ENCODE measurements at regions not wholly inside any gene's neighbourhood (a gene's known extent, or its start where the extent isn't known, plus 50 kb on each side); places are given as distances from the start of the nearest gene placed in this dataset.

GRCh38 chr12:92089559-92089958 lies 56.1 kb downstream of the BTG1 start:
- no peak for DNase-seq

DNA sequence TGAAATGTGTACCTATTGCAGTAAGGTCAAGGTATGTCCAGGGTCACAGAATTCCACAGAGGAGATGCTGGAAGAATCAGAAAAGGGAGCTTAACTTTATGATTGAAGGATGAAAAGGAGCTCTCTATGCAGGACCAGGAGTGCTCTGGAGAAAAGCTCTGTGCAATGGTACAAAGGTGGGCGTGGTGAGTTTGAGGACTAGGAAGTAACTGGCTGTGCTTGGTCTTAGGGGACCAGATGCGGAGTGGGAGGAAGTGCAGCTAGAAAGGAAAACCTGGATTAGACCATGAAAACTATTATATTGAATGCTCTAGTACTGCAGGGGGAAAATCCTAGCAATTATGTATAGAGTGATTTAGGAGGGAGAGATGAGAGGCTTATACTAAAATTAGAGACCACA lies 56.8 kb downstream of the BTG1 start:
- no peak for DNase-seq

DNA sequence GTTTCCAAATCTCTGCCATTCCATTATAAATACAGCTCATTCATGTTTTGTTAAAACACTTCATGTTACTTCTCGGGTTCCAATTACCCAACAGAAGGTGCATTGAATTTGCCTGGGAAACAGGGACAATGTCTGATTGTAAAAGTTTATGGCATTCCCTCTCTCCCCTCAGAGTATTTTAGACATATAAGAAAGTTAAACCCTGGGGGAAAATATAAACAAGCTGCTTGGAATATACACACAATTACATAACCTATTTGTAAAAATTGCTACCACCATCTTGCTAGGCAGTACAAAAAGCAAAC lies 60.0 kb downstream of the BTG1 start:
- no peak for DNase-seq

DNA sequence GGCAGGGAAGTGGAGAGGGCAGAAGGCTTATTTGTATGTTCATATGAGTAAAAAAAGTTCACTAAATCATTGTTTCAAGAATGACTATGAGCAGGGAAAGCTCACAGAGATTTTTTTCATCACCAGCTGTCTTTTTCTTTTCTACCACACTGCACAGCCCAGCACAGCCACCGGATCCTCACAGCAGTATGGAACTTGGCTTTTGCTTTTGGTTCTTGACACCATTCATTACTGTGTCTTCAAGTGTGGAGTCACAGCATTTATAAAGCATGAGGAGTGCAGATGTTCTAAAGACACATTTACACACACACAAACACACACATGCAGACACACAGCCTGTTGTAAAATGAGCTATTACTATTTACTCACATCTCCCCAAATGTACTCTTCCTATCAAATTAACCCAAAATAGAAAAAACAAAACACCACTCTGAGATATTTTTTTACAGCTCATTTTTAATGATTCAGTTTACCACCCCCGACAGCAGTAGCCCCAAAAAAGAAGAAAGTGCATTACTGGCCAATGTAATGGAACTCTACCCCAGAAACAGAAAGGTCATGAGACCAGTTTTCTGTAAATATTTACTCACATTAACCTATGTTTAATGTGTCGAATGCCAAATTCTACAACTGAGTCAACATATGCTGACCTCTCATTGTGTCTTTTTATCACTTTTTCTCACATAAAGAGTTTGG lies 60.5 kb downstream of the BTG1 start:
- DNase-seq, result no peak

DNA sequence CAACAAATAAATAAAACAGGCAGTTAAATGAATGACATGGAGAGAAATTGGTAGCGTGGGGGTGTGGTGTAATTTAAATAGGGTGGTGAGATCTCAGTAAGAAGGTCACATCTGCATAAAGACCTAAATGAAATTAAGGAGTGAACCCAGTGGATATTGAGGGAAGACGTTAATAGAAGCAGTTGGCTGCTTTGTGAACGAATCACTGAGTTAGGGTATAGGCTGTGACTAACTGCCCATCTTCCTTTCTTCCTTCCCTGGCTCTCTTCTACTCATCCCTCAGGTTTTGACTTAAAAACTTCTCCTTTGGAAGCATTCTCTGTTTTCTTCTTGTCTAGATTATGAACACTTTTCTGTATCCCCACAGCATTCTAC lies 64.7 kb downstream of the BTG1 start:
- DNase-seq, result no peak

- no peak for DNase-seq
Measured at GRCh38 chr12:92079054-92079385, 66.6 kb downstream of the BTG1 start.

GRCh38 chr12:92078167-92079053 lies 67.2 kb downstream of the BTG1 start:
- no peak for DNase-seq

GRCh38 chr12:92077530-92077929 lies 68.1 kb downstream of the BTG1 start:
- no peak for DNase-seq

- DNase-seq, result no peak
Measured at GRCh38 chr12:92076101-92076500, 69.5 kb downstream of the BTG1 start.

- DNase-seq, result no peak
Measured at GRCh38 chr12:92075425-92075914, 70.2 kb downstream of the BTG1 start.

DNA sequence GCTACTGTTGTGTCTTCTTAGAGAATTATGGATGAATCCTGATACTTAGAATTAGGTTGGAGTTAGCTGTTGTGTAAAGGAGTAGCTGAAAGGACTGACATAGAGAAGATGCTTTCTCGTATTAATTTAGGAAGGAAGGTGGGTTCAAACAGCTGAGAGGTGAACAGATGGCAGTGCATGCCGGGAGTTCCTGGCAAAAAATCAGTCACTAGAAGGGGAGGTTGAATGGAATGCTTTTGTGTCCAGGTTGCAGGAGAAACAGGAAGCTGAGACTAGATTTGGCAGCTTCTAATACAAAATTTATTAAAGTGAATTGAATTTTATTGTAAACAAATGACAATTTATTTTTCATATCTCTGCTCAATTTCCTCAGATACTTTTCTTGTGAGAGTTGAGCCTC lies 70.8 kb downstream of the BTG1 start:
- no peak for DNase-seq

- DNase-seq, result no peak
Measured at GRCh38 chr12:92073094-92073493, 72.6 kb downstream of the BTG1 start.

DNA sequence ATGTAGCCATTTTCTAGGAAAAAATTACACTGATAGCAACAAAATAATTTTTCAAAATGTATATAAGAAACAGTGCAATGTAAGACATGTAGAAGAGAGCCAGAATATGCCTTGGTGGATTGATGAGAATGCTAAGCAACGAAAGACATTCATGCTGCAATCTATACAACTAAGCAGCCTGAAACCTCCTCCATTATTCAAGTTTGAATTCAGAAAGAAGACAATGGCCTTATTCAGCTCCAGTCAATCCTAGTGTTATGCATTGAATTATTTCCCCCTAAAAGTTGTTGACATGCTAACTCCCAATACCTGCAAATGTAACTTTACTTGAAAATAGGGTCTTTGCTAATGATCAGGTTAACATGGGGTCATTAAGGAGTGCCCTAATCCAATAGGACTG lies 73.5 kb downstream of the BTG1 start:
- DNase-seq, result no peak

DNA sequence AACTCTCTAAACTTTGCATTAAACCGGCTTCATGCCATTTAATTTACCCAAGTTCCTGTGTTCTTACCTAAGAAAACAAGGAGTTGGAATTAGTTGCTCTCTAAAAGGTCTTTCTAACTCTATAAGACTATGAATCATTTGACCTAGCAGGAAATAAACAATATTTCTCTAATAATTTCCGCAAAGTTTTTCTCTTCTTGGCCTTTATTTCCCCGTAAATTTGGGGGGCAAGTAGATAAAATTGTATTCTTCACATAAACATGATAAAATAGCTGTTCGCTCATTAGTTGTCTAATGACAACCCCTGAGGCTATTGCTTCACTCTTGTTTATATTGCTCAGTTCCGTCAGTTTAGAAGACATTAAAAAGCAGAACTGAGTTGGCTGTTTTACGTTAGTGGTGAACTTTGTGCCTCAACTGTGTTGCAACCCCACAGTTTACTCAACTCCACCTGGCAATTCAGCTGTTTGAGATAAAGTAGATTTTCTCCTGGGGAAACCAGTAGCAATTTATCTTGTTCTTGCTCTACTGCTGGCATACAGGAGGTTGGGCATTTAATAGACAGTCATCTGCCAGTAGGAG lies 74.7 kb downstream of the BTG1 start:
- no peak for DNase-seq

- DNase-seq, result no peak
Measured at GRCh38 chr12:92070054-92070863, 75.4 kb downstream of the BTG1 start.

GRCh38 chr12:92068459-92068858 lies 77.2 kb downstream of the BTG1 start:
- DNase-seq, result no peak

DNA sequence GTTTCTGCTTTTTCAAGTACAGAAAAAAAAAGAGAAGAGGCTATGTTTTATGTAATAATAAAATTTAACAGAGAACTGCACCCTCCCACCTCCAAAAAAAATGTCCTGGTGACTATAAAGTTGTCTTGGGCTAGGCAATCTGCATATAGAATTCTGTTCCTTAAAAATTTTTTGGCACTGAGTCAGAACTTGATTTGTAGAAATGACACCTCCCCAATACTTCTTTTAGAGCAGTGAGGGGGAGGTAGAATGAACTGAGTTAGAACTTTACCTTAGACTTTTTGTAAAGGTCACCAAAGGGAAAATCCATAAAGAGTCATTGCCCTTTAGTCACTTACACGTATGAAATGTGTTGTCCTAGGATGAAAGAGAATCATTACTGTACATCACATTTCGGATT lies 80.0 kb downstream of the BTG1 start:
- no peak for DNase-seq

- no peak for DNase-seq
Measured at GRCh38 chr12:92065018-92065499, 80.6 kb downstream of the BTG1 start.

- no peak for DNase-seq
Measured at GRCh38 chr12:92064422-92064821, 81.2 kb downstream of the BTG1 start.

DNA sequence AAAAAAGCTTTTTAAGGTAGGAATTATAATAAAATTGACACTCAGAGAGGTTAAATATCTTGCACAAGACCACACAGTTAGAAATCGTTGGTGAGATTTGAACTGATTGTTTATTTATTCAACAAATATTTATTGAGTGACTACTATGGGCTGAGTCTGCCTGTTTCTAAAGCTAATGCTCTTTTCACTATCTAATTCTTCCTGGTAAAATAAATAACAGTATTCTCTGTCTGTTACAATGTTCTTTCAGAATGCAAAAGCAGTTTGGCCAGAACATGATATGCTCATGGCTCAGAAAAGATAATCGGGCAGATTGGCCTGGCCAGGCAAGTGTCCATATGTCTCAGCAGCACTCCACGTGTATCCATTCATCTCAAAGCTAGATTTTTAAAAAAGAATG lies 82.0 kb downstream of the BTG1 start:
- no peak for DNase-seq

- no peak for DNase-seq
Measured at GRCh38 chr12:92062539-92063493, 82.8 kb downstream of the BTG1 start.

DNA sequence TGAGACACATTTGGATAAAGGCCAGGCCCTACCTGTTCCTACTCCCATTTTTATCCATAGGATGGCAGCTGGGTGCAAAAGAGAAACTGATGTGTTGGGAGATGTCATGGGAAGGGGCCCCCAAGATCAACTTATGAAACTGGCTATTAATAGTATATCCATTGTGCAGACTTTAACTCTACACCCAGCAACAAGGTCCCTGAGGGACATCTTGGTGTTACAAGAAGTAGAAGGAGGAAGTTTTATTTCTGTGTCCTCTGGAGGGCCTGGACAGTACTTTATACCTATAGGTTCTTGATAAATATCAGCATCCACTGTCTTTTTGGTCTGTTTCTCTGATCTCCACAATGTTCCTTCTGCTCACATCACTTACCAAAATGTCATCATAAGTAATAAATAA lies 84.6 kb downstream of the BTG1 start:
- no peak for DNase-seq
